Neural cell (in vitro differentiated cells): ENCODE measurements at regions not wholly inside any gene's neighbourhood (a gene's known extent, or its start where the extent isn't known, plus 50 kb on each side); places are given as distances from the start of the nearest gene placed in this dataset.

Experiments
- H2AFZ ChIP-seq: fragments of 200-600, 300-800 bp; sonication (generic), shearing (Covaris generic); 2 replicates; pipeline ENCODE4 v1.6.0; 2014; ENCODE audit warnings: low read depth, mild to moderate bottlenecking, antibody characterized with exemption, low read length, moderate library complexity
- H3F3A ChIP-seq: fragments of 200-600 bp; shearing (Covaris generic); 2 replicates; pipeline ENCODE4 v1.6.1; 2016; ENCODE audit warnings: mild to moderate bottlenecking, moderate library complexity, mixed read lengths, antibody characterized with exemption, low read length; ENCODE audit not compliant: insufficient read depth, poor library complexity, severe bottlenecking
- H3K27ac ChIP-seq: fragments of 200-600, 300-800 bp; sonication (generic), shearing (Covaris generic); 2 replicates; pipeline ENCODE4 v1.5.1; 2014; ENCODE audit warnings: mild to moderate bottlenecking, low read length, moderate library complexity
- H3K27me3 ChIP-seq: fragments of 300-800, 200-600 bp; sonication (generic), shearing (Covaris generic); 2 replicates; pipeline ENCODE4 v1.6.0; 2014; ENCODE audit warnings: mild to moderate bottlenecking, low read depth, low read length, moderate library complexity; ENCODE audit not compliant: insufficient read depth
- H3K36me3 ChIP-seq: fragments of 300-800, 200-600 bp; sonication (generic), shearing (Covaris generic); 2 replicates; pipeline ENCODE4 v1.5.1; 2014; ENCODE audit warnings: mild to moderate bottlenecking, antibody characterized with exemption, low read length, moderate library complexity; ENCODE audit not compliant: insufficient read depth
- H3K4me2 ChIP-seq: fragments of 300-800, 200-600 bp; sonication (generic), shearing (Covaris generic); 2 replicates; pipeline ENCODE4 v1.6.0; 2014; ENCODE audit warnings: mild to moderate bottlenecking, low read length
- H3K4me3 ChIP-seq: fragments of 300-800, 200-600 bp; sonication (generic), shearing (Covaris generic); 2 replicates; pipeline ENCODE4 v1.5.1; 2014; ENCODE audit warnings: mild to moderate bottlenecking, low read length, moderate library complexity
- H3K79me2 ChIP-seq: fragments of 200-600 bp; shearing (Covaris generic); replicated peaks from 2 replicates; pipeline ENCODE4 v1.6.0; 2014; ENCODE audit warnings: mild to moderate bottlenecking, low read length, moderate library complexity; ENCODE audit not compliant: insufficient read depth
- H3K9ac ChIP-seq: fragments of 300-800, 200-600 bp; sonication (generic), shearing (Covaris generic); 2 replicates; pipeline ENCODE4 v1.6.1; 2016; ENCODE audit warnings: mild to moderate bottlenecking, low read length, mixed read lengths
- H3K9me2 ChIP-seq: fragments of 200-600 bp; shearing (Covaris generic); 2 replicates; pipeline ENCODE4 v1.6.1; 2016; ENCODE audit warnings: mild to moderate bottlenecking, low read length, mixed read lengths; ENCODE audit not compliant: insufficient read depth
- H3K9me3 ChIP-seq: fragments of 200-600, 300-800 bp; sonication (generic), shearing (Covaris generic); 2 replicates; pipeline ENCODE4 v1.6.1; 2016; ENCODE audit warnings: mild to moderate bottlenecking, mixed run types, low read length, moderate library complexity, mixed read lengths
- H4K20me1 ChIP-seq: fragments of 200-600 bp; shearing (Covaris generic); 2 replicates; pipeline ENCODE4 v1.6.1; 2016; ENCODE audit warnings: mild to moderate bottlenecking, mixed run types; ENCODE audit not compliant: insufficient read depth
- EZH2 ChIP-seq: fragments of 200-600, 300-800 bp; shearing (Covaris generic), sonication (generic); IDR thresholded peaks from 2 replicates; pipeline ENCODE4 v1.6.1; 2014; ENCODE audit warnings: antibody characterized with exemption, low read length, borderline replicate concordance, mild to moderate bottlenecking; ENCODE audit not compliant: insufficient read depth, poor library complexity, severe bottlenecking
- MXI1 ChIP-seq: fragments of 450-650 bp; conservative IDR thresholded peaks from 2 replicates; pipeline ENCODE4 v1.6.1; 2014; ENCODE audit warnings: antibody characterized with exemption, mild to moderate bottlenecking; ENCODE audit not compliant: poor library complexity, severe bottlenecking
- POLR2AphosphoS5 ChIP-seq: IDR thresholded peaks from 2 replicates; pipeline ENCODE4 v1.6.1; 2012
- RAD21 ChIP-seq: fragments of 450-650 bp; conservative IDR thresholded peaks from 2 replicates; pipeline ENCODE4 v1.6.1; 2014; ENCODE audit warnings: antibody characterized with exemption, mild to moderate bottlenecking, moderate library complexity
- SMC3 ChIP-seq: fragments of 450-650 bp; conservative IDR thresholded peaks from 2 replicates; pipeline ENCODE4 v1.6.1; 2014; ENCODE audit warnings: antibody characterized with exemption, mild to moderate bottlenecking, moderate library complexity; ENCODE audit not compliant: poor library complexity
- TAF1 ChIP-seq: IDR thresholded peaks from 2 replicates; pipeline ENCODE4 v1.6.1; 2012; ENCODE audit warnings: low read depth
- TF ChIP-seq, protein P1 (sequence below): fragments of 450-650 bp; IDR thresholded peaks from 2 replicates; pipeline ENCODE4 v1.5.1; 2014; ENCODE audit warnings: antibody characterized with exemption, mild to moderate bottlenecking, moderate library complexity; ENCODE audit not compliant: poor library complexity, severe bottlenecking
- TF ChIP-seq, protein P2 (sequence below): IDR thresholded peaks from 2 replicates; pipeline ENCODE4 v1.6.1; 2012; ENCODE audit warnings: borderline replicate concordance

DNA sequence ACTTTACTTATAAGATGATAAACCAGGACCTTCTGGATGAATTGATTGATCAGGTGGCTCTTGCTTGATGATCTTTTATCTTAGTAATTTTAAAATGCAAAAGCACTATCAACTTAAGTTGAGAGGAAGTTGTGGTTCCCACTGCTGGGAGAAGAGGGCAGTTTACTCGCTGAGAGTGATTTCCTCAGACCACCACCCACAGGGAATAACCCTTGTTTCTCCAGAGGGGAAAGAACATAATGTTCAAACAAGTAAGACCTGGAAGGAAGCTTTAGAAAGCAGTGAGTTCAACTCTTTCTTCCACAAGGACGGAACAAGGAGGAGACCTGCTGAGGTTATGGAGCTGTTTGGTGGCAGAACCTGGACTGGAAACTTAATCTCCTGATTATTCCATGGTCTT, 138.7 kb downstream of the FAM204A start:
- no peak overlapping the region for H2AFZ ChIP-seq
- TF ChIP-seq, protein P1, sequence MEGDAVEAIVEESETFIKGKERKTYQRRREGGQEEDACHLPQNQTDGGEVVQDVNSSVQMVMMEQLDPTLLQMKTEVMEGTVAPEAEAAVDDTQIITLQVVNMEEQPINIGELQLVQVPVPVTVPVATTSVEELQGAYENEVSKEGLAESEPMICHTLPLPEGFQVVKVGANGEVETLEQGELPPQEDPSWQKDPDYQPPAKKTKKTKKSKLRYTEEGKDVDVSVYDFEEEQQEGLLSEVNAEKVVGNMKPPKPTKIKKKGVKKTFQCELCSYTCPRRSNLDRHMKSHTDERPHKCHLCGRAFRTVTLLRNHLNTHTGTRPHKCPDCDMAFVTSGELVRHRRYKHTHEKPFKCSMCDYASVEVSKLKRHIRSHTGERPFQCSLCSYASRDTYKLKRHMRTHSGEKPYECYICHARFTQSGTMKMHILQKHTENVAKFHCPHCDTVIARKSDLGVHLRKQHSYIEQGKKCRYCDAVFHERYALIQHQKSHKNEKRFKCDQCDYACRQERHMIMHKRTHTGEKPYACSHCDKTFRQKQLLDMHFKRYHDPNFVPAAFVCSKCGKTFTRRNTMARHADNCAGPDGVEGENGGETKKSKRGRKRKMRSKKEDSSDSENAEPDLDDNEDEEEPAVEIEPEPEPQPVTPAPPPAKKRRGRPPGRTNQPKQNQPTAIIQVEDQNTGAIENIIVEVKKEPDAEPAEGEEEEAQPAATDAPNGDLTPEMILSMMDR: no peak
- TF ChIP-seq, protein P2, sequence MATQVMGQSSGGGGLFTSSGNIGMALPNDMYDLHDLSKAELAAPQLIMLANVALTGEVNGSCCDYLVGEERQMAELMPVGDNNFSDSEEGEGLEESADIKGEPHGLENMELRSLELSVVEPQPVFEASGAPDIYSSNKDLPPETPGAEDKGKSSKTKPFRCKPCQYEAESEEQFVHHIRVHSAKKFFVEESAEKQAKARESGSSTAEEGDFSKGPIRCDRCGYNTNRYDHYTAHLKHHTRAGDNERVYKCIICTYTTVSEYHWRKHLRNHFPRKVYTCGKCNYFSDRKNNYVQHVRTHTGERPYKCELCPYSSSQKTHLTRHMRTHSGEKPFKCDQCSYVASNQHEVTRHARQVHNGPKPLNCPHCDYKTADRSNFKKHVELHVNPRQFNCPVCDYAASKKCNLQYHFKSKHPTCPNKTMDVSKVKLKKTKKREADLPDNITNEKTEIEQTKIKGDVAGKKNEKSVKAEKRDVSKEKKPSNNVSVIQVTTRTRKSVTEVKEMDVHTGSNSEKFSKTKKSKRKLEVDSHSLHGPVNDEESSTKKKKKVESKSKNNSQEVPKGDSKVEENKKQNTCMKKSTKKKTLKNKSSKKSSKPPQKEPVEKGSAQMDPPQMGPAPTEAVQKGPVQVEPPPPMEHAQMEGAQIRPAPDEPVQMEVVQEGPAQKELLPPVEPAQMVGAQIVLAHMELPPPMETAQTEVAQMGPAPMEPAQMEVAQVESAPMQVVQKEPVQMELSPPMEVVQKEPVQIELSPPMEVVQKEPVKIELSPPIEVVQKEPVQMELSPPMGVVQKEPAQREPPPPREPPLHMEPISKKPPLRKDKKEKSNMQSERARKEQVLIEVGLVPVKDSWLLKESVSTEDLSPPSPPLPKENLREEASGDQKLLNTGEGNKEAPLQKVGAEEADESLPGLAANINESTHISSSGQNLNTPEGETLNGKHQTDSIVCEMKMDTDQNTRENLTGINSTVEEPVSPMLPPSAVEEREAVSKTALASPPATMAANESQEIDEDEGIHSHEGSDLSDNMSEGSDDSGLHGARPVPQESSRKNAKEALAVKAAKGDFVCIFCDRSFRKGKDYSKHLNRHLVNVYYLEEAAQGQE: no peak
- TF ChIP-seq RAD21: no peak
- TF ChIP-seq SMC3: no peak
- TF ChIP-seq MXI1: no peak
- TF ChIP-seq TAF1: no peak
- no peak for TF ChIP-seq POLR2AphosphoS5
- H3K9ac ChIP-seq: no peak overlapping the region
- no peaks in the 10 kb centered on the region for H3K27me3 ChIP-seq
- no peak overlapping the region for H3K4me3 ChIP-seq
- H3K36me3 ChIP-seq: no peaks in the 10 kb centered on the region
- H3K9me2 ChIP-seq: no peaks in the 10 kb centered on the region
- H3F3A ChIP-seq: no peaks in the 10 kb centered on the region
- no peaks in the 10 kb centered on the region for H4K20me1 ChIP-seq
- no peak overlapping the region for H3K27ac ChIP-seq
- no peaks in the 10 kb centered on the region for H3K9me3 ChIP-seq
- no peaks in the 10 kb centered on the region for H3K79me2 ChIP-seq
- H3K4me2 ChIP-seq: no peak overlapping the region

DNA sequence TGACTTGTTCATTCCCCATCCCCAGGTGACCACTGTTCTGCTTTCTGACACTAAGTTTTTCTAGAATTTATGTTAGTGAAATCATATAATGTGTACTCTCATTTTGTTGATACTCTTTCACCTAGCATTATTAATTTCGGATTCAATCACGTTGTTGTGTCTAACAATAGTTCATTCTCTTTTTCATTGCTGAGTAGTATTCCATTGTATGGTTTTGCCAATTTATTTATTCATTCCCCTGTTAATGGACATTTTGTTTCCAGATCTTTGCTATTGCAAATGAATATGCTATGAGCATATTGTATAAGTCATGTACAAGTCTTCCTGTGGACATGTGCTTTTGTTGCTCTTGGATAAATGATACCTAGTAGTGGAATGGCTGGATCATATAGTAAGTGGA, 146.4 kb downstream of the FAM204A start:
- TF ChIP-seq, protein P2: no peak
- TF ChIP-seq POLR2AphosphoS5 (no peak), MXI1 (no peak), TAF1 (no peak), EZH2 (no peak)
- Histone ChIP-seq H3K9ac (no peak overlapping the region), H3K9me3 (no peaks in the 10 kb centered on the region), H3K36me3 (no peaks in the 10 kb centered on the region), H3K4me2 (no peak overlapping the region), H3K27me3 (no peaks in the 10 kb centered on the region), H4K20me1 (no peaks in the 10 kb centered on the region), H3F3A (no peaks in the 10 kb centered on the region), H3K27ac (no peak overlapping the region), H3K79me2 (no peaks in the 10 kb centered on the region), H3K4me3 (no peak overlapping the region), H2AFZ (no peak overlapping the region), H3K9me2 (no peaks in the 10 kb centered on the region)
